Neural cell (in vitro differentiated cells): ENCODE measurements at regions not wholly inside any gene's neighbourhood (a gene's known extent, or its start where the extent isn't known, plus 50 kb on each side); places are given as distances from the start of the nearest gene placed in this dataset.

ENCODE experiments used
- H2AFZ ChIP-seq: fragments of 200-600, 300-800 bp; sonication (generic), shearing (Covaris generic); 2 replicates; pipeline ENCODE4 v1.6.0; 2014; ENCODE audit warnings: low read depth, mild to moderate bottlenecking, antibody characterized with exemption, low read length, moderate library complexity
- H3F3A ChIP-seq: fragments of 200-600 bp; shearing (Covaris generic); 2 replicates; pipeline ENCODE4 v1.6.1; 2016; ENCODE audit warnings: mild to moderate bottlenecking, moderate library complexity, mixed read lengths, antibody characterized with exemption, low read length; ENCODE audit not compliant: insufficient read depth, poor library complexity, severe bottlenecking
- H3K27ac ChIP-seq: fragments of 200-600, 300-800 bp; sonication (generic), shearing (Covaris generic); 2 replicates; pipeline ENCODE4 v1.5.1; 2014; ENCODE audit warnings: mild to moderate bottlenecking, low read length, moderate library complexity
- H3K27me3 ChIP-seq: fragments of 300-800, 200-600 bp; sonication (generic), shearing (Covaris generic); 2 replicates; pipeline ENCODE4 v1.6.0; 2014; ENCODE audit warnings: mild to moderate bottlenecking, low read depth, low read length, moderate library complexity; ENCODE audit not compliant: insufficient read depth
- H3K36me3 ChIP-seq: fragments of 300-800, 200-600 bp; sonication (generic), shearing (Covaris generic); 2 replicates; pipeline ENCODE4 v1.5.1; 2014; ENCODE audit warnings: mild to moderate bottlenecking, antibody characterized with exemption, low read length, moderate library complexity; ENCODE audit not compliant: insufficient read depth
- H3K4me2 ChIP-seq: fragments of 300-800, 200-600 bp; sonication (generic), shearing (Covaris generic); 2 replicates; pipeline ENCODE4 v1.6.0; 2014; ENCODE audit warnings: mild to moderate bottlenecking, low read length
- H3K4me3 ChIP-seq: fragments of 300-800, 200-600 bp; sonication (generic), shearing (Covaris generic); 2 replicates; pipeline ENCODE4 v1.5.1; 2014; ENCODE audit warnings: mild to moderate bottlenecking, low read length, moderate library complexity
- H3K79me2 ChIP-seq: fragments of 200-600 bp; shearing (Covaris generic); replicated peaks from 2 replicates; pipeline ENCODE4 v1.6.0; 2014; ENCODE audit warnings: mild to moderate bottlenecking, low read length, moderate library complexity; ENCODE audit not compliant: insufficient read depth
- H3K9ac ChIP-seq: fragments of 300-800, 200-600 bp; sonication (generic), shearing (Covaris generic); 2 replicates; pipeline ENCODE4 v1.6.1; 2016; ENCODE audit warnings: mild to moderate bottlenecking, low read length, mixed read lengths
- H3K9me2 ChIP-seq: fragments of 200-600 bp; shearing (Covaris generic); 2 replicates; pipeline ENCODE4 v1.6.1; 2016; ENCODE audit warnings: mild to moderate bottlenecking, low read length, mixed read lengths; ENCODE audit not compliant: insufficient read depth
- H3K9me3 ChIP-seq: fragments of 200-600, 300-800 bp; sonication (generic), shearing (Covaris generic); 2 replicates; pipeline ENCODE4 v1.6.1; 2016; ENCODE audit warnings: mild to moderate bottlenecking, mixed run types, low read length, moderate library complexity, mixed read lengths
- H4K20me1 ChIP-seq: fragments of 200-600 bp; shearing (Covaris generic); 2 replicates; pipeline ENCODE4 v1.6.1; 2016; ENCODE audit warnings: mild to moderate bottlenecking, mixed run types; ENCODE audit not compliant: insufficient read depth
- CTCF ChIP-seq: fragments of 450-650 bp; IDR thresholded peaks from 2 replicates; pipeline ENCODE4 v1.5.1; 2014; ENCODE audit warnings: antibody characterized with exemption, mild to moderate bottlenecking, moderate library complexity; ENCODE audit not compliant: poor library complexity, severe bottlenecking
- EP300 ChIP-seq: fragments of 450-650 bp; conservative IDR thresholded peaks from 2 replicates; pipeline ENCODE4 v1.6.1; 2014; ENCODE audit warnings: antibody characterized with exemption, mild to moderate bottlenecking, moderate library complexity; ENCODE audit not compliant: poor library complexity, severe bottlenecking
- EZH2 ChIP-seq: fragments of 200-600, 300-800 bp; shearing (Covaris generic), sonication (generic); IDR thresholded peaks from 2 replicates; pipeline ENCODE4 v1.6.1; 2014; ENCODE audit warnings: antibody characterized with exemption, low read length, borderline replicate concordance, mild to moderate bottlenecking; ENCODE audit not compliant: insufficient read depth, poor library complexity, severe bottlenecking
- MXI1 ChIP-seq: fragments of 450-650 bp; conservative IDR thresholded peaks from 2 replicates; pipeline ENCODE4 v1.6.1; 2014; ENCODE audit warnings: antibody characterized with exemption, mild to moderate bottlenecking; ENCODE audit not compliant: poor library complexity, severe bottlenecking
- POLR2AphosphoS5 ChIP-seq: IDR thresholded peaks from 2 replicates; pipeline ENCODE4 v1.6.1; 2012
- RAD21 ChIP-seq: fragments of 450-650 bp; conservative IDR thresholded peaks from 2 replicates; pipeline ENCODE4 v1.6.1; 2014; ENCODE audit warnings: antibody characterized with exemption, mild to moderate bottlenecking, moderate library complexity
- REST ChIP-seq: IDR thresholded peaks from 2 replicates; pipeline ENCODE4 v1.6.1; 2012; ENCODE audit warnings: borderline replicate concordance
- SMC3 ChIP-seq: fragments of 450-650 bp; conservative IDR thresholded peaks from 2 replicates; pipeline ENCODE4 v1.6.1; 2014; ENCODE audit warnings: antibody characterized with exemption, mild to moderate bottlenecking, moderate library complexity; ENCODE audit not compliant: poor library complexity
- TAF1 ChIP-seq: IDR thresholded peaks from 2 replicates; pipeline ENCODE4 v1.6.1; 2012; ENCODE audit warnings: low read depth

DNA sequence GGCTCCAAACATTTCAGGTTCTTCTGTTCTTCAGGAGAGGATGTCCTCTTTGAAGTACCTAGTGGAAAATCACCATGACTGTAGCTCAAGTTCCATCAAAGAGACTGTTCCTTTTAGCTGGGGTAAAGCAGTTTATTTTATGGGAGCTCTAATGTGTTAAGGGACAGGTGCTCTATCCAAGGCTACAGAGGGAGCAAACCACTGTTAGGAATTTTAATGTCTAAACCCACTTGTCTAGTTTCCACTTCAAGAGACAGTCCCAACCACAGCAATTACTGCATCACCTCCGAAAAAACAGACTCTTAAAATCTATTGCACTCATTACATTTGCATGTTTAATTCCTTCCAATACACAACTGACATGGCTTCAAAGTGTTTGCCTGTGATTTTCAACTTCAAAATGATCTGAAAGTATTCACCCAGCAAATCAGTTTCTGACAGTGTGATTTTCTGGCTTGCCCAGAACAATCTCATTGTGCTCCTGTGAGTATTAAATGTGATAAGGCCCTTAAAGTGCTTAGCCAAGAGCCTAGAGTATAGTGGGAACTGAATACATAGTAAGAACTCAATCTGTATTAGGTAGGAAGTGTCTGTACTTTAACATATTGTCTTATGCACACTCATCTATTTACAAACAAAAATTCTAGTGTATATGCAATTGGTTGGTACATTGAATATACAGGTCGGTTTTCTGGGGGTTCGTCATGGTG is 266.5 kb upstream of the CCDC54 start:
- TF ChIP-seq TAF1 = no peak
- no peak for TF ChIP-seq RAD21
- TF ChIP-seq REST = no peak
- no peak for TF ChIP-seq EP300
- TF ChIP-seq CTCF = no peak
- no peak for TF ChIP-seq SMC3
- no peak for TF ChIP-seq MXI1
- TF ChIP-seq EZH2 = no peak
- TF ChIP-seq POLR2AphosphoS5 = no peak
- no peaks in the 10 kb centered on the region for H3K9me2 ChIP-seq
- H3K79me2 ChIP-seq = no peaks in the 10 kb centered on the region
- no peak overlapping the region for H3K4me3 ChIP-seq
- no peak overlapping the region for H3K27ac ChIP-seq
- H3K9me3 ChIP-seq = no peaks in the 10 kb centered on the region
- H3K27me3 ChIP-seq = no peaks in the 10 kb centered on the region
- no peaks in the 10 kb centered on the region for H3F3A ChIP-seq
- no peak overlapping the region for H3K9ac ChIP-seq
- no peak overlapping the region for H3K4me2 ChIP-seq
- no peaks in the 10 kb centered on the region for H3K36me3 ChIP-seq
- H2AFZ ChIP-seq = no peak overlapping the region
- no peaks in the 10 kb centered on the region for H4K20me1 ChIP-seq

DNA sequence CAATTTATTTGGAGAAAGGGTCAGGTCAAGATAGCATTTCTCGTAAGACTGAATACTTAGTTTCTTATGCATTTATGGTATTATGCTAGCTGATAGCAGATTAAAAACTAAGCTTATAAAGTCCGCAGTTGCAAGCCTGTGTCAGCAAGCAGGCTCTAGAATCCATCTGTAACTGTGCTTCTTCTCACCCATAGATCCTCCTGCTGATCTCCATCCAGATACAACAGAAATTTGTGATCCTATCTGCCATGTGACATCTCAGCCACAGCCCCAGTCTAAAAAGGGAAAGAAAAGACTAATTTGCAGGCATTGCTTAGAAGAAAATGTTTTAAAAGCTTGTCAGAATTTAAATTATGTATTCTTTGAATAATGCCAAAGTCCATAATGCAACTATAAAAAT is 265.4 kb upstream of the CCDC54 start:
- H3K9me3 ChIP-seq = no peaks in the 10 kb centered on the region
- H3K9me2 ChIP-seq = no peaks in the 10 kb centered on the region
- no peak overlapping the region for H2AFZ ChIP-seq
- H3K4me2 ChIP-seq = no peak overlapping the region
- H3K79me2 ChIP-seq = no peaks in the 10 kb centered on the region
- no peak for TF ChIP-seq CTCF
- TF ChIP-seq EZH2 = no peak
- TF ChIP-seq RAD21 = no peak
- TF ChIP-seq POLR2AphosphoS5 = no peak
- no peak for TF ChIP-seq EP300
- no peak for TF ChIP-seq MXI1
- no peak for TF ChIP-seq SMC3
- no peak for TF ChIP-seq REST
- no peak for TF ChIP-seq TAF1
- no peak overlapping the region for H3K27ac ChIP-seq
- H3K4me3 ChIP-seq = no peak overlapping the region
- H3K36me3 ChIP-seq = no peaks in the 10 kb centered on the region
- no peaks in the 10 kb centered on the region for H3F3A ChIP-seq
- H3K27me3 ChIP-seq = no peaks in the 10 kb centered on the region
- H3K9ac ChIP-seq = no peak overlapping the region
- H4K20me1 ChIP-seq = no peaks in the 10 kb centered on the region
